SK-N-SH (cell line): ENCODE measurements at regions not wholly inside any gene's neighbourhood (a gene's known extent, or its start where the extent isn't known, plus 50 kb on each side); places are given as distances from the start of the nearest gene placed in this dataset.
A peak's percentile ranks its signal among the peaks of the same experiment; 100 is the strongest.
"Not testable (repeated sequence)": the region's sequence is repeated elsewhere in the genome, so short reads cannot be mapped to it uniquely, and the experiment has no call there.

Experiments used
- CTCF ChIA-PET: fragments of 300-600, 350-600 bp; formaldehyde crosslinking; extraction: SDS; loops from one replicate; lab custom pipeline; 2021; lab: Yijun Ruan, JAX
- POLR2A ChIA-PET: fragments of 350-600 bp; sonication (Branson Sonifier 250); formaldehyde crosslinking; extraction: SDS; loops from one replicate; lab custom pipeline; 2020; ENCODE audit warnings: antibody characterized with exemption, inconsistent platforms; lab: Yijun Ruan, JAX
- DNase-seq: peaks from one replicate; pipeline ENCODE4 v3.0.0; 2012
- H2AFZ ChIP-seq: fragments of 200-600 bp; sonication (generic); 2 replicates; pipeline ENCODE4 v1.8.1; 2016; ENCODE audit warnings: antibody characterized with exemption, mild to moderate bottlenecking, low read depth
- H3F3A ChIP-seq: fragments of 200-600 bp; sonication (generic); replicated peaks from 2 replicates; pipeline ENCODE3; 2016; ENCODE audit warnings: antibody characterized with exemption, mild to moderate bottlenecking; ENCODE audit not compliant: insufficient read depth
- H3K27ac ChIP-seq, 2 experiments: fragments of 200-500 bp in 1 of 2; fragments of 200-600 bp in 1 of 2; sonication (Bioruptor generic) in 1 of 2; sonication (generic), shearing (Covaris generic) in 1 of 2; 2 replicates each; pipeline versions ENCODE4 v1.5.1 to v1.6.1; 2014 to 2016; ENCODE audit warnings: low read depth in 2 of 2, inconsistent platforms in 1 of 2, low read length in 1 of 2, mild to moderate bottlenecking in 1 of 2, mixed read lengths in 1 of 2
- H3K27me3 ChIP-seq: fragments of 200-600 bp; sonication (generic), shearing (Covaris generic); 2 replicates; pipeline ENCODE4 v1.6.1; 2016; ENCODE audit warnings: mixed run types; ENCODE audit not compliant: insufficient read depth
- H3K36me3 ChIP-seq, 2 experiments: fragments of 200-500 bp in 1 of 2; fragments of 200-600 bp in 1 of 2; sonication (Bioruptor generic) in 1 of 2; sonication (generic) in 1 of 2; replicated peaks in 1 of 2; 2 replicates each; pipeline versions ENCODE3 to v1.5.1; 2014 to 2016; ENCODE audit warnings: low read length in 1 of 2, mild to moderate bottlenecking in 1 of 2; ENCODE audit not compliant: insufficient read depth in 2 of 2, control insufficient read depth in 1 of 2
- H3K4me1 ChIP-seq, 2 experiments: fragments of 200-500 bp in 1 of 2; fragments of 200-600 bp in 1 of 2; sonication (Bioruptor generic) in 1 of 2; sonication (generic), shearing (Covaris generic) in 1 of 2; 2 replicates each; pipeline versions ENCODE4 v1.5.1 to v1.6.1; 2014 to 2016; ENCODE audit warnings: low read depth in 1 of 2, low read length in 1 of 2, mixed run types in 1 of 2; ENCODE audit not compliant: insufficient read depth in 2 of 2, control insufficient read depth in 1 of 2
- H3K4me2 ChIP-seq: fragments of 200-600 bp; sonication (generic), shearing (Covaris generic); 2 replicates; pipeline ENCODE4 v1.6.1; 2017; ENCODE audit warnings: mixed run types
- H3K4me3 ChIP-seq, 2 experiments: fragments of 200-500 bp in 1 of 2; fragments of 200-600 bp in 1 of 2; sonication (Bioruptor generic) in 1 of 2; sonication (generic), shearing (Covaris generic) in 1 of 2; 2 replicates each; pipeline versions ENCODE4 v1.5.1 to v1.8.1; 2014 to 2016; ENCODE audit warnings: low read depth in 2 of 2, inconsistent platforms in 1 of 2, low read length in 1 of 2, mild to moderate bottlenecking in 1 of 2, mixed read lengths in 1 of 2, moderate library complexity in 1 of 2
- H3K79me2 ChIP-seq: fragments of 200-600 bp; sonication (generic); 2 replicates; pipeline ENCODE4 v1.8.1; 2017; ENCODE audit warnings: mild to moderate bottlenecking; ENCODE audit not compliant: insufficient read depth
- H3K9ac ChIP-seq: fragments of 200-600 bp; sonication (generic); 2 replicates; pipeline ENCODE4 v1.6.1; 2017; ENCODE audit warnings: mixed run types
- H3K9me2 ChIP-seq: fragments of 200-600 bp; sonication (generic); 2 replicates; pipeline ENCODE4 v1.6.1; 2017; ENCODE audit warnings: mixed run types
- H3K9me3 ChIP-seq: fragments of 200-600 bp; sonication (generic); 2 replicates; pipeline ENCODE4 v1.6.1; 2017; ENCODE audit warnings: mixed run types, mild to moderate bottlenecking, moderate library complexity
- H4K20me1 ChIP-seq: fragments of 200-600 bp; sonication (generic); 2 replicates; pipeline ENCODE4 v1.6.1; 2017; ENCODE audit warnings: mild to moderate bottlenecking, mixed run types; ENCODE audit not compliant: insufficient read depth
- CTCF ChIP-seq: fragments of 200-600 bp; sonication (generic); IDR thresholded peaks from 2 replicates; pipeline ENCODE4 v1.6.1; 2017; ENCODE audit warnings: antibody characterized with exemption, mild to moderate bottlenecking, moderate library complexity
- GATA2 ChIP-seq: sonication (generic); formaldehyde crosslinking; IDR thresholded peaks from 2 replicates; pipeline ENCODE4 v1.5.0; 2020; ENCODE audit warnings: mild to moderate bottlenecking, missing genetic modification reagents
- MXI1 ChIP-seq: IDR thresholded peaks from 2 replicates; pipeline ENCODE4 v1.6.1; 2012; ENCODE audit warnings: mild to moderate bottlenecking, low read depth, low read length, improper control_type of control experiment
- YY1 ChIP-seq: IDR thresholded peaks from 2 replicates; pipeline ENCODE4 v1.4.0; 2012; ENCODE audit warnings: low read depth, mild to moderate bottlenecking
- WGBS: methylation state at CpG from one replicate; pipeline ENCODE4 v1.1.6; 2017; ENCODE audit warnings: low lambda C conversion rate; 5-methylcytosine and 5-hydroxymethylcytosine counted together

- H4K20me1 ChIP-seq, H3K9ac ChIP-seq, H3K36me3 ChIP-seq, H3K9me3 ChIP-seq, H2AFZ ChIP-seq, H3K27me3 ChIP-seq, H3K4me1 ChIP-seq, H3K79me2 ChIP-seq, H3K27ac ChIP-seq, POLR2A ChIA-PET, H3K4me2 ChIP-seq, H3K4me3 ChIP-seq, H3K9me2 ChIP-seq, DNase-seq, H3F3A ChIP-seq, CTCF ChIA-PET: not testable (repeated sequence)
- WGBS = 6% methylated on average over 1 of the region's 1 CpG
Observed at GRCh38 chrX:112923381-112923780, 82.8 kb upstream of the AMOT start.

- POLR2A ChIA-PET = no interaction called here
- CTCF ChIA-PET = interaction anchor here (1.2 kb wide), 1 partner anchor 28 kb away, joined by 3 read pairs; no protein-coding TSS in a partner anchor
- no peaks in the 10 kb centered on the region for H3K9me3 ChIP-seq
- H3K4me2 ChIP-seq = no peak overlapping the region
- no peaks in the 10 kb centered on the region for H3F3A ChIP-seq
- no peaks in the 10 kb centered on the region for H3K27me3 ChIP-seq
- H3K4me3 ChIP-seq = no peak overlapping the region
- H3K9me2 ChIP-seq = no peaks in the 10 kb centered on the region
- H4K20me1 ChIP-seq = no peaks in the 10 kb centered on the region
- H2AFZ ChIP-seq = no peak overlapping the region
- H3K36me3 ChIP-seq = no peaks in the 10 kb centered on the region
- no peak overlapping the region for H3K27ac ChIP-seq
- no peaks in the 10 kb centered on the region for H3K4me1 ChIP-seq
- DNase-seq = no peak
- no peaks in the 10 kb centered on the region for H3K79me2 ChIP-seq
- no peak overlapping the region for H3K9ac ChIP-seq
- no peak for TF ChIP-seq YY1
- TF ChIP-seq CTCF = peak; percentile 39
Observed at GRCh38 chrX:112913807-112914206, 73.2 kb upstream of the AMOT start.

DNA sequence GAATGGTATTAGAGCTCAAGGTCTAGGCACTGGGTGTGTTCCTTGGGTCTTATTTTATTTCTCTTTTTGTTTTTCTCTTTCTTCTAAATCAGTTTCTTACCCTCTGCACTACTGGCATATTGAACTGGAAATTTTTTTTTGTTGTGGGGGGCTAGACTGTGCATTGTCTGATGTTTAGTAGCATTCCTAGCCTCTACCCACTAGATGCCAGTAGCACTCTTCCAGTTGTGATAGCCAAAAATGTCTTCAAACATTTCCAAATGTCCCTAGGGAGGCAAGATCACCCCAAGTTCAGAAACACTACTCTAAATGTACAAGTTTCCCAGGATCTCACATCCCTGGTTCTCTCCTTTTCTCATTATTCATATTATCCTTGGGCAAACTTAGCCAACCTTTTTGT lies 69.8 kb upstream of the AMOT start:
- no peak for TF ChIP-seq GATA2 (CRISPR knock-in tag)
- TF ChIP-seq MXI1 = no peak
- Histone ChIP-seq H3K4me2 (no peak overlapping the region), H3K9me2 (no peaks in the 10 kb centered on the region), H3F3A (no peaks in the 10 kb centered on the region), H3K4me3 (no peak overlapping the region), H3K27ac (no peak overlapping the region), H4K20me1 (no peaks in the 10 kb centered on the region), H3K27me3 (no peaks in the 10 kb centered on the region; the same call in 1 of the 2 replicates), H3K9me3 (no peaks in the 10 kb centered on the region), H3K9ac (no peak overlapping the region), H3K79me2 (no peaks in the 10 kb centered on the region), H3K36me3 (no peaks in the 10 kb centered on the region), H2AFZ (no peak overlapping the region), H3K4me1 (no peaks in the 10 kb centered on the region)
- CTCF ChIA-PET = no interaction called here
- POLR2A ChIA-PET = no interaction called here
- no peak for DNase-seq
